NT2/D1 (cell line): ENCODE measurements at regions not wholly inside any gene's neighbourhood (a gene's known extent, or its start where the extent isn't known, plus 50 kb on each side); places are given as distances from the start of the nearest gene placed in this dataset.

Experiments used
- SUZ12 ChIP-seq: IDR thresholded peaks from 2 replicates; pipeline ENCODE4 v1.6.1; 2011; ENCODE audit not compliant: insufficient read length, insufficient read depth; ENCODE audit errors: extremely low read depth
- ZNF274 ChIP-seq: IDR thresholded peaks from 2 replicates; pipeline ENCODE4 v1.6.1; 2011; ENCODE audit warnings: mild to moderate bottlenecking, low read depth, low read length

DNA sequence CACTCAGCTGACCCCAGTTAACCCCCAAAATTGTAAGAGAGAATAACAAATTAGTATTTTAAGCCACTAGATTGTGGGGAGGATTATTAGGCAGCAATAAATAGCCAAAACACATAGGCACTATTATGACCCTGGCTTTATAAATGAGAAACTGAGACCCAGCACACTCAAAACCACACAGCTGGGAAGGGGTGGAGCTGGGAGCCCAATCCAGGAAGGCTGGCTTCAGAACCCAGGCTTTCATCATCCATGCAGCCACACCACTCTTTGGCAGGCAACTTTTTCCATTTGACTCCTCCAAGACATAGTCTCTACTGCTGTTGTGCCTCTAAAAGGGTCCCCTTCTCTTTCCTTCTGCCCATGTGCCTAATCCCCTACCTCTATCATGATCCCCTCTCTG, 253.8 kb downstream of the DHX15 start:
- TF ChIP-seq SUZ12 (no peak), ZNF274 (no peak)
